Endothelial cell of umbilical vein (primary cell): ENCODE measurements at regions not wholly inside any gene's neighbourhood (a gene's known extent, or its start where the extent isn't known, plus 50 kb on each side); places are given as distances from the start of the nearest gene placed in this dataset.

Experiments
- BruUV-seq: library from RNA; stranded (reverse); fragments of 400-500 nt; replicated peaks from 2 replicates; lab custom pipeline; 2021; lab: Mats Ljungman, UMichigan
- CTCF ChIA-PET: fragments of 300-600, 350-600 bp; sonication (Branson Sonifier 250); formaldehyde crosslinking; loops from one replicate; lab custom pipeline; 2021; ENCODE audit warnings: antibody characterized with exemption, inconsistent platforms; lab: Charles Lee
- POLR2A ChIA-PET: fragments of 300-600, 350-600 bp; sonication (Branson Sonifier 250); formaldehyde crosslinking; loops from one replicate; lab custom pipeline; 2021; ENCODE audit warnings: antibody characterized with exemption, inconsistent platforms; lab: Charles Lee
- DNase-seq: peaks from one replicate; pipeline ENCODE4 v3.0.0-alpha.2; 2011; ENCODE audit warnings: low read depth, low spot score
- FAIRE-seq: peaks from 2 replicates; lab custom pipeline; 2011; peaks lifted over from hg19 to GRCh38; lab: Jason Lieb, UNC
- H2AFZ ChIP-seq: 2 replicates; pipeline ENCODE4 v1.6.0; 2012; ENCODE audit warnings: low read depth, low read length, control low read depth, inconsistent platforms
- H3K27ac ChIP-seq: 2 replicates; pipeline ENCODE4 v1.5.1; 2011; ENCODE audit warnings: low read depth, mild to moderate bottlenecking, control low read depth, low read length, moderate library complexity; ENCODE audit not compliant: insufficient read depth
- H3K27me3 ChIP-seq, 2 experiments: 2 replicates each; pipeline versions ENCODE4 v1.6.0 to v1.6.1; 2011; ENCODE audit warnings: low read length in 2 of 2, mixed read lengths in 1 of 2; ENCODE audit not compliant: control insufficient read depth in 2 of 2, insufficient read depth in 2 of 2
- H3K36me3 ChIP-seq, 2 experiments: 2 replicates in 1 of 2; 3 replicates in 1 of 2; pipeline ENCODE4 v1.5.1; 2011; ENCODE audit warnings: low read length in 2 of 2, mild to moderate bottlenecking in 1 of 2, moderate library complexity in 1 of 2; ENCODE audit not compliant: control insufficient read depth in 2 of 2, insufficient read depth in 2 of 2; ENCODE audit errors: extremely low read depth in 1 of 2
- H3K4me1 ChIP-seq: 3 replicates; pipeline ENCODE4 v1.5.1; 2011; ENCODE audit warnings: mild to moderate bottlenecking, low read length; ENCODE audit not compliant: control insufficient read depth, insufficient read depth; ENCODE audit errors: extremely low read depth
- H3K4me2 ChIP-seq: 2 replicates; pipeline ENCODE4 v1.6.1; 2011; ENCODE audit warnings: low read length, control low read depth, mixed read lengths; ENCODE audit not compliant: insufficient read depth
- H3K4me3 ChIP-seq, 3 experiments: fragments of 200-600 bp in 1 of 3; sonication (generic), shearing (Covaris generic) in 1 of 3; replicated peaks in 1 of 3; 2 replicates each; pipeline ENCODE4 v1.5.1; 2011 to 2016; ENCODE audit warnings: control low read depth in 3 of 3, low read length in 3 of 3, mild to moderate bottlenecking in 2 of 3, inconsistent platforms in 1 of 3, low read depth in 1 of 3, moderate library complexity in 1 of 3; ENCODE audit not compliant: insufficient read depth in 1 of 3
- H3K79me2 ChIP-seq: 2 replicates; pipeline ENCODE4 v1.6.0; 2012; ENCODE audit warnings: low read length, inconsistent platforms; ENCODE audit not compliant: control insufficient read depth, insufficient read depth
- H3K9ac ChIP-seq: replicated peaks from 2 replicates; pipeline ENCODE3; 2011; ENCODE audit warnings: low read length, control low read depth; ENCODE audit not compliant: insufficient read depth; ENCODE audit errors: extremely low read depth
- H3K9me1 ChIP-seq: replicated peaks from 3 replicates; pipeline ENCODE4 v1.6.0; 2011; ENCODE audit warnings: mild to moderate bottlenecking, low read length; ENCODE audit not compliant: control insufficient read depth, insufficient read depth; ENCODE audit errors: extremely low read depth
- H3K9me3 ChIP-seq: replicated peaks from 2 replicates; pipeline ENCODE4 v1.5.1; 2012; ENCODE audit warnings: low read length, inconsistent platforms; ENCODE audit not compliant: control insufficient read depth, insufficient read depth
- H4K20me1 ChIP-seq: replicated peaks from 2 replicates; pipeline ENCODE3; 2011; ENCODE audit warnings: mild to moderate bottlenecking, low read length; ENCODE audit not compliant: control insufficient read depth, insufficient read depth; ENCODE audit errors: extremely low read depth
- CTCF ChIP-seq, 2 donors: IDR thresholded peaks; 1 replicate in 1 of 2; 2 replicates in 1 of 2; pipeline ENCODE4 v1.5.1; 2011; ENCODE audit warnings: low read length in 2 of 2, mild to moderate bottlenecking in 2 of 2, moderate library complexity in 2 of 2, control low read depth in 1 of 2, inconsistent platforms in 1 of 2, low read depth in 1 of 2; ENCODE audit not compliant: insufficient read depth in 1 of 2; ENCODE audit errors: extremely low read depth in 1 of 2
- EZH2 ChIP-seq: IDR thresholded peaks from 2 replicates; pipeline ENCODE4 v1.6.1; 2012; ENCODE audit warnings: borderline replicate concordance, low read depth, mild to moderate bottlenecking, moderate library complexity, low read length, inconsistent platforms; ENCODE audit not compliant: severe bottlenecking
- FOS ChIP-seq: IDR thresholded peaks from 2 replicates; pipeline ENCODE4 v1.6.1; 2011; ENCODE audit warnings: mild to moderate bottlenecking, low read length, moderate library complexity, borderline replicate concordance; ENCODE audit not compliant: insufficient read depth
- GATA2 ChIP-seq: IDR thresholded peaks from 2 replicates; pipeline ENCODE4 v1.7.0; 2011; ENCODE audit warnings: low read depth, mild to moderate bottlenecking, moderate library complexity, mixed read lengths, low read length; ENCODE audit not compliant: insufficient read length, insufficient read depth
- JUN ChIP-seq: IDR thresholded peaks from 2 replicates; pipeline ENCODE4 v1.6.1; 2011; ENCODE audit warnings: borderline replicate concordance, low read depth; ENCODE audit not compliant: insufficient read length, insufficient read depth
- MAX ChIP-seq: IDR thresholded peaks from 2 replicates; pipeline ENCODE4 v1.6.1; 2011; ENCODE audit not compliant: insufficient read depth, insufficient read length
- MYC ChIP-seq: IDR thresholded peaks from one replicate; pipeline ENCODE4 v1.6.1; 2011; ENCODE audit warnings: mild to moderate bottlenecking, low read depth, low read length
- POLR2A ChIP-seq: IDR thresholded peaks from 2 replicates; pipeline ENCODE4 v1.6.1; 2012; ENCODE audit warnings: low read depth, mild to moderate bottlenecking, control low read depth, low read length
- POLR2AphosphoS5 ChIP-seq: IDR thresholded peaks from 2 replicates; pipeline ENCODE4 v1.6.1; 2012; ENCODE audit warnings: low read depth, mild to moderate bottlenecking, control low read depth, low read length, moderate library complexity; ENCODE audit not compliant: insufficient read depth
- dilution Hi-C: fragments of 300-500 bp; cut with MboI; formaldehyde crosslinking; loops from one replicate; pipeline ENCODE4 v1.15.0; 2019; ENCODE audit warnings: low sequenced_read_pairs; ENCODE audit not compliant: extremely low pct_ligation_motif_present
- intact Hi-C: fragments of 100-400 bp; cut with micrococcal nuclease; formaldehyde crosslinking; loops from one replicate; pipeline ENCODE4 v1.10.0; 2022

GRCh38 chr19:31127134-31127967, 221.9 kb downstream of the TSHZ3 start:
- no peak for FAIRE-seq
- dilution Hi-C loops (no loop called here), intact Hi-C loops (no loop called here)
- no peak overlapping the region for H3K9ac ChIP-seq
- peaks cover 7% of the 10 kb centered on the region for H3K9me3 ChIP-seq
- H3K27ac ChIP-seq: no peak overlapping the region
- no peak overlapping the region for H3K4me3 ChIP-seq
- ChIA-PET CTCF (no interaction called here), POLR2A (no interaction called here)
- no peak overlapping the region for H3K4me2 ChIP-seq
- DNase-seq: no peak
- H3K4me1 ChIP-seq: no peaks in the 10 kb centered on the region
- H2AFZ ChIP-seq: no peak overlapping the region
- TF ChIP-seq POLR2A: no peak
- no peak for TF ChIP-seq MYC
- H3K9me1 ChIP-seq: no peaks in the 10 kb centered on the region
- H4K20me1 ChIP-seq: no peaks in the 10 kb centered on the region
- H3K79me2 ChIP-seq: no peaks in the 10 kb centered on the region
- no TSS peak for BruUV-seq
- no peaks in the 10 kb centered on the region for H3K27me3 ChIP-seq
- H3K36me3 ChIP-seq: no peaks in the 10 kb centered on the region

GRCh38 chr19:31126236-31126635, 223.0 kb downstream of the TSHZ3 start:
- Histone ChIP-seq H3K4me1 (no peaks in the 10 kb centered on the region), H3K36me3 (no peaks in the 10 kb centered on the region), H3K79me2 (no peaks in the 10 kb centered on the region), H3K27ac (no peak overlapping the region), H3K9me1 (no peaks in the 10 kb centered on the region), H3K27me3 (no peaks in the 10 kb centered on the region), H4K20me1 (no peaks in the 10 kb centered on the region), H2AFZ (no peak overlapping the region), H3K9me3 (peaks cover 5% of the 10 kb centered on the region), H3K4me2 (no peak overlapping the region), H3K9ac (no peak overlapping the region), H3K4me3 (no peak overlapping the region)
- no peak for DNase-seq
- FAIRE-seq: no peak
- ChIA-PET CTCF (no interaction called here), POLR2A (no interaction called here)
- BruUV-seq: no TSS peak
- intact Hi-C loops (no loop called here), dilution Hi-C loops (no loop called here)
- no peak for TF ChIP-seq MYC
- no peak for TF ChIP-seq EZH2
- no peak for TF ChIP-seq POLR2A
- TF ChIP-seq GATA2: no peak
- TF ChIP-seq CTCF (IDR thresholded peaks at IDR 0.05; ENCODE audit: extremely low read depth in 1 of 2, insufficient read depth in 1 of 2, low read depth in 1 of 2, low read length in 2 of 2): no peak
- TF ChIP-seq MAX: no peak
- TF ChIP-seq JUN: no peak
- TF ChIP-seq FOS: no peak
- no peak for TF ChIP-seq POLR2AphosphoS5
